Pulmonary artery endothelial cell (primary cell): ENCODE measurements at regions not wholly inside any gene's neighbourhood (a gene's known extent, or its start where the extent isn't known, plus 50 kb on each side); places are given as distances from the start of the nearest gene placed in this dataset.
"Not testable (repeated sequence)": the region's sequence is repeated elsewhere in the genome, so short reads cannot be mapped to it uniquely, and the experiment has no call there.

Experiments
- DNase-seq: peaks from one replicate; pipeline ENCODE4 v3.0.0-alpha.2; 2011; ENCODE audit warnings: low read depth, low spot score

- no peak for DNase-seq
These were observed 436.6 kb downstream of the MRPL39 start for GRCh38 chr21:25170681-25171080.

- no peak for DNase-seq
These were observed 437.9 kb downstream of the MRPL39 start for GRCh38 chr21:25169370-25169769.

DNA sequence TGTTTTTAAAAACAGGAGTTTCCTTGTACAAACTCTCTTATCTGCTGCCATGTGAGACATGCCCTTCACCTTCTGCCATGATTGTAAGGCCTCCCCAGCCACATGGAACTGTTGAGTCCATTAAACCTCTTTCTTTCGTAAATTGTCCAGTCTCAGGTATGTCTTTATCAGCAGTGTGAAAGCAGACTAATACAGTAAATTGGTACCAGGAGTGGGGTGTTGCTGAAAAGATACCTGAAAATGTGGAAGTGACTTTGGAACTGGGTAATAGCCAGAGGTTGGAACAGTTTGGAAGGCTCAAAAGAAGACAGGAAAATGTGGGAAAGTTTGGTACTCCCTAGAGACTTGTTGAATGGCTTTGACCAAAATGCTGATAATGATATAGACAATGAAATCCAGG is 440.4 kb downstream of the MRPL39 start:
- not testable (repeated sequence) for DNase-seq

DNA sequence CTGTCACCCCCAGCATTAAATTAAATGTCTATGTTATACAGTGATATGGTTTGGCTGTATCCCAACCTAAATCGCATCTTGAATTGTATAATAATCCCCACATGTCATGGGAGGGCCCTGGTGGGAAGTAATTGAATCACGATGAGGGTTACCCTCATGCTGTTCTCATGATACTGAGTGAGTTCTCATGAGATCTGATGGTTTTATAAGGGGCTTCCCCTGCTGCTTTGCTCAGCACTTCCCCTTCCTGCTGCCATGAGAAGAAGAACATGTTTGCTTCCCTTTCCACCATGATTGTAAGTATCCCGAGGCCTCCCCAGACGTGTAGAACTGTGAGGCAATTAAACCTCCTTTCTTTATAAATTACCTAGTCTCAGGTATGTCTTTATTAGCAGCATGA is 445.7 kb downstream of the MRPL39 start:
- DNase-seq: no peak

DNA sequence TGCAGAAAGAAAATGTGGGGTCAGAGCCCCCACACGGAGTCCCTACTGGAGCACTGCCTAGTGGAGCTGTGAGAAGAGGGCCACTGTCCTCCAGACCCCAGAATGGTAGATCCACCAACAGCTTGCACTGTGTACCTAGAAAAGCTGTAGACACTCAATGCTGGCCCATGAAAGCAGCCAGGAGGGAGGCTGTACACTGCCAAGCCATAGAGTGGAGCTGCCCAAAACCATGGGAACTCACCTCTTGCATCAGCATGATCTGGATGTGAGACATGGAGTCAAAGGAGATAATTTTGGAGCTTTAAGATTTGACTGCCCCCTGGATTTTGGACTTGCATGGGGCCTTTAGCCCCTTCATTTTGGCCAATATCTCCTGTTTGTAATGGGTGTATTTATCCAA is 452.3 kb downstream of the MRPL39 start:
- DNase-seq: not testable (repeated sequence)

DNA sequence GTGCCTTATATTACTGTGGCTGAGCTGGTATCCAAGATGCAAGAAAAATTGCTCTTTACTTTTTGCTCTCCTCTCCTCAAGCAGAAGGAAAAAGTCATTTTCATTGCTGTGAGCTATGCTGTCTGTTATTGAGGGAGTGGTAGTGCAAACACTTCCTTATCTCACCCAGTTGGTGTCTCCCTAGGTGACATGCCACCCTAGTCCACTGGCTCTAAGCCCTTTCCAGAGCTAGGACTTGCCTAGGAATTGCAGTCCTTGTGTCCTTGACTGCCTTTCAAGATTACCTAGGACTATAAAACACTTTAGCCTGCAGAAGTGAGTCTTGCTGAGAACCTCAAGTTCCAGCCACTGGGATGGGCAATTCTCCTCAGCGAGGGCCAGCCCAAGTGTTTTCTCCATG is 458.3 kb downstream of the MRPL39 start:
- no peak for DNase-seq

- DNase-seq: no peak
These were observed 467.9 kb downstream of the MRPL39 start for GRCh38 chr21:25139414-25139813.

DNA sequence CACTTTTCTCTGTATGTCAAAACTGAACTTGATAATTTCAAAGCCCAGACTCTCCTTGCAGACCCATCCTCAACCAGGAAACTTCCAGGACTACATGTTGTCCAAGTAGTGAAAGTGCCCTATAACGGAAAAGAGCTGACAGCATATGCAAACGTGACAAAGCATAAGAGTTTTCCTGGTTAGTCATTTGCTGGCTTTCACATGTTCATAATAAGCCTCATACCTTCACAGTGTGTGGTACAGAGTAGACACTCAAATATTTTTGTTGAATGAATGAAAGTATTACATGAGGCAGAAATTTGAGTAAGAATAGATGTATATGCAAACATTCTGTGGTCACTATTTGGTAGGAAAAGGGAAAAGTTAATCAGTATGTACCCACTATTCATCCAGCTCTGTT is 473.3 kb downstream of the MRPL39 start:
- no peak for DNase-seq

GRCh38 chr21:25127811-25128210 is 479.5 kb downstream of the MRPL39 start:
- DNase-seq: no peak

DNA sequence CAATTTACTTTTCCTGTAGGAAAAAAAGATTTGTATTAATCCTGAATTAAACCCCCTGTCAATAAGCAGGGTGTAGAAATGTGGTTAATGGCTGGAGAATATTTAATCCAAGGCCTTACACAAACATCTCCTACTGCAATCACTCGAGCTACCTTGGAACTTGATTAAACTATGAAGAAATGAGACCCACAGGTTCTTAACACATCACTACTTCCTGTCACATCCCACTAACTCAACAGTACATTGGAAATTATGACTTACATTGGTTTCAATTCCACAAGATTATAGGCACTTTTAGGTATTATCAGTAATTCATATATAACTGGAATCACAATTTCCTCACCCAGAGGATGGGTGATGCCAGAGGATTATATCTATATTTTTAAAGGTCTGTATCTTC is 480.3 kb downstream of the MRPL39 start:
- no peak for DNase-seq

DNA sequence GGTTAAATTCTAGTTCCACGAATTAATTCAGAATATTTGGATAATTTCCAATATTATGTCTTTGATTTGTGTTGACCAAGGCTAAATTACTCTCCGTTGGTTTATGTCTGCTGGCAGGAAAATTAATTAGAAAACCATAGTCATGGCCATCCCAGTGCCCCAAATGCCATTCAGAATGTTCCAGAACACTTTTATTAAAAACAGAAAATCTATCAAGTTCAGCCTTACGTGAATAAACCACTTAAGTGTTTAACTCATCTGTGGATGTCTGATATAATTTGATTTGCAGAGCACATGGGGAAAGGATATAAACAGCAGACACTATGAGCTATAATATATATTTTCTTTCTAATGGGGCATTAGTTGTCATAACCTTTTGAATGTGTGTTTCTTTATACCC is 480.7 kb downstream of the MRPL39 start:
- no peak for DNase-seq

GRCh38 chr21:25118648-25119047 is 488.6 kb downstream of the MRPL39 start:
- DNase-seq: no peak

DNA sequence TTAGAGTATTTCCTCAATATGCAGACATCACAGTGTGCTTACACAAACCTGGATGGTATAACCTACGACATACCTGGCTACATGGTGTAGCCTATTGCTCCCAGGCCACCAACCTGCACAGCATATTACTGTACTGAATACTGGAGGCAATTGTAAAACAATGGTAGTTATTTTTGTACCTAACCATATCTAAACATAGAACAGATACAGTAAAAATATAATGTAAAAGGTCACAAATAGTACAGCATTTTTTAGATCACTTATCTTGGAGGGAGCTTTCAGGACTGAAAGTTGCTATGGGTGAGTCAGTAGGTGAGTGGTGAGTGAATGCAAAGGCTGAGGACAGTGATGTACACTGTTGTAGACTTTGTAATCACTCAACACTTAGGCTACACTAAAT is 492.3 kb downstream of the MRPL39 start:
- DNase-seq: no peak

DNA sequence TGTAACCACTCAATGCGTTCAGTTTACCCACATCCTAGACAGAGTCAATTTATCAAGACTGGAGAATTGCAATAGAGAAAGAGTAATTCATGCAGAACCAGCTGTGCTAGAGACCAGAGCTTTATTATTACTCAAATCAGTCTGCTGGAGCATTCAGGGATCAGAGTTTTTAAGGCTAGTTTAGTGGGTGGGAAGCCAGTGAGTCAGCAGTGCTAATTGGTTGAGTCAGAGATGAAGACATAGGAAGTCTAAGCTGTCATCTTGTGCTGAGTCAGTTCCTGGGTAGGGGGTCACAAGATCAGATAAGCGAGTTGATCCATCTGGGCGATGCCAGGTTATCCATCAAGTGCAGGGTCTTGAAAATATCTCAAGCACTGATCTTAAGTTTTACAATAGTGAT is 499.6 kb downstream of the MRPL39 start:
- DNase-seq: no peak

- no peak for DNase-seq
These were observed 503.6 kb downstream of the MRPL39 start for GRCh38 chr21:25103500-25104207.

DNA sequence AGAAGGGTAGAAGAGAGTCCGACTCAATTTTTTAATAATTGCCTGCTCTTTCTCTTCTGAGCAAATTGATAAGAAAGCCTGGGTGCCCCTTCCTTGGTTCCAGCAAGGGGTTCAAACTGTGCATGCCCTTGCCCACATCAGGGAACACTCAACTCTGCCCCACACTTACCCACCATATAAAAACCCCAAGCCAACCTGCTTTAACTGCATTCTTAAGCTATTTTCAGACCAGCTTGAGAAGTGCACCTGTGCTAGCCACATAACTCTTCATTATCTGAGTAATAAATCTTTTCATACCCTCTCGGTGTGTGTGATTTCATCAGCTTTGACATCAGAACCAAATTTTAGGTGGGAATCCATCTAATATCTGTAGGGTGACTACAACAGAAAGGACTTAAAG is 509.6 kb downstream of the MRPL39 start:
- no peak for DNase-seq

DNA sequence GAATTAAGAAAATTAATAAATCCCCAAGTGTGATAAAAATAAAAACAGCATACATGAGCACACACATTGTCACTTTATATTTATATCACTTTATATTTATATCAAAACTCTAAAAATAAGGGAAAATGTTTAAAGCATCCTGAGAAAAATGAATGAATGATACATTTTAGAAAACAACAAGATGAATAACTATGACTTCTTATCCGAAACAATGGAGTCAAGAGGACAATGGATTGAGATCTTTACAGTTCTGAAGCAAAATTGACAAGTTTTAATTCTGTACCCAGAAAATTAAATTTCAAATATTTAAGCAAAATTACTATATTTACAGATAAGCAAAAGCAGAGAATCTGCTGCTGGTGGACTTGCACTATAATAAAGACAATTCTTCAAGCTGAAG is 512.6 kb downstream of the MRPL39 start:
- DNase-seq: no peak

- no peak for DNase-seq
These were observed 514.8 kb downstream of the MRPL39 start for GRCh38 chr21:25092441-25093011.

DNA sequence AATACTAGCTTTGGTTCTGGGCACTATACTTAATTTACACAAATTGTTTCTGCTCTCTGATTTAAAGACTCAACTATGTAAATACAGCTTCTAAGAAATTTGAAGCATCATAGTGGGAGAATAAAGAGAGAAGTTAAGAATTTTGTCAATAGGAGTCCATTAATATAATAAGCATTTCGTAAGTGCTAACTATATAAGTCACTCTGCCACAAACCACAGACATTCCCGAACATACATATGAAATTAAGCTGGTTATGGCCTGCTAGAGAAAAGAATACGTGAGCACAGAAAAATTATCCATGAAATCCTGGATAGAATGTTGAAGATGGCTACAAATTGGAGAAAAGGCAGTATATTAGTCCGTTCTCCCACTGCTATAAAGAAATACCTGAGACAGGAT is 526.2 kb downstream of the MRPL39 start:
- no peak for DNase-seq

DNA sequence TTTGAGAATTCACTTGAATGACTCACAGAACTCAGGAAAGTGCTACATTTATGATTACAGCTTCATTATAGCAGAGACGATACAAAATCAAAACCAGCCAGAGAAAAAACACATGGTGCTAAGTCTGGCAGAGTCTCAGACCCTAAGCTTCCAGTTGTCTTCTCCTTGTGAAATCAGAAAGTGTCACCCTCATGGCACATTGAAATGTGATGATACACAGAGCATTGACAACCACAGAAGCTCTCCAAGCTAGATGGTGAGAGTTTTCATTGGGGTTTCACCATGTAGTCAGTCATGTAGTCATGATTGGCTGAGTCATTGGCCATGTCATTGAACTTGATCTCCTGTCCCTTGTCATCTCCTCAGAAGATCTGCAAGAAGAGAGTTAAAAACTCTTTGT is 526.6 kb downstream of the MRPL39 start:
- DNase-seq: no peak

- DNase-seq: no peak
These were observed 527.1 kb downstream of the MRPL39 start for GRCh38 chr21:25080141-25080540.

DNA sequence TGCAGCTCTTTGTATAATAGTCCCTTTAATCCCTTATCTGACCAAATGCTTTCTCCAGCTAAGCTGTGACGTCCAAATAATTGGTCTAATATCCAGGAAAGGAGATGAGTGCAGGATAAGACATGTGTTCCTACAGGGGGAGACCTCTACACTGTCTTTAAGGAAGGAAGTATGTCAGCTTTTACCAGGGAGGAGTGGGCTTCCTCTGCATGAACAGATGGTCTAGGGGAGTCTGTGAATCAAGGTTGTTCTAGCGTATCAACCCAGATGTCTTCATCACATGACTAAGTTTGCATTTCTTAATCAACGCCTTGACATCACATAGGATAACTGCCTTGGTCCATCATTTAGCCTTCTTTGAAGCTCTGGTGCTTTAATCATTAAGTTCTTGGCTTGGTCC is 528.2 kb downstream of the MRPL39 start:
- no peak for DNase-seq

DNA sequence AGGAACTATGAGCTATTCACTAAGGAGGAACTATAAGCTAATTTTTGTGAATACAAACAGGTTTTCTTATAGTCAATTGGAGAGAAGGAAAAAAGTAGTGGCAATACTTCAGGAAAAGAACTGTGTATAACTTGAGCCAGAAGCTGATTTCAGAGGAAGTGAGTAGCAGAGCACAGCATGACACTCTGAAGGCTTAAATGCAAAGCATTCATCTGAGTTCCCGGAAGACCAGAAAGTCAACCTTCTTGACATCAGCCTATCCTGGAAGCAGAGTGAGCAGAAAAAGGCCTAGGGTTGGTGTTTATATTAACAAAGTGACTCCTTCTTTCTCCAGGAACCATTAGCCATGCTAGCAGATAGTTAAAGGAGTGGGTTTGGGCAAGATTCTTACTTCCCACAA is 545.2 kb downstream of the MRPL39 start:
- no peak for DNase-seq

GRCh38 chr21:25054689-25055088 is 552.6 kb downstream of the MRPL39 start:
- no peak for DNase-seq
